GM19238 (cell line): ENCODE measurements at regions not wholly inside any gene's neighbourhood (a gene's known extent, or its start where the extent isn't known, plus 50 kb on each side); places are given as distances from the start of the nearest gene placed in this dataset.

Experiments used
- DNase-seq: peaks from one replicate; pipeline ENCODE4 v3.0.0; 2011; ENCODE audit warnings: low spot score; ENCODE audit not compliant: insufficient read length

DNA sequence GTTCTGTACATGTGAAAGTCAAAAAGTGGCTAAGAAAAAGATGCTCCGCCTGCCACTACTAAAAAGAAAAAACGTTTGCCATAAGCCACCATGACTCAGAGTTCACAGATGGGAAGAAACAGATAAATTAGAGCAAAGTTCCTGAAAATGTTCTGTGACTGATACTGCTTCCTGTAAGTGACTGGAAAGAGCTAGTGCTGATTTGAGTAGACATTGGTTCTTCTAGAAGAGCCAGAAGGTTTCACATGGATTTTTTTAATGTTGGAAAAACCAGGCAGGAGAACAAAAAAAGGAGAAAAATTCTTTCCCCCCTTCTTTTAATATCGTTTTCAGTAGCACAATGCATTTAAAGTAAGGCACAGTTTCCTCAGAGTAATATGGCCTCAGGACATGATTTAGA is 221.4 kb downstream of the HLX start:
- DNase-seq: no peak

DNA sequence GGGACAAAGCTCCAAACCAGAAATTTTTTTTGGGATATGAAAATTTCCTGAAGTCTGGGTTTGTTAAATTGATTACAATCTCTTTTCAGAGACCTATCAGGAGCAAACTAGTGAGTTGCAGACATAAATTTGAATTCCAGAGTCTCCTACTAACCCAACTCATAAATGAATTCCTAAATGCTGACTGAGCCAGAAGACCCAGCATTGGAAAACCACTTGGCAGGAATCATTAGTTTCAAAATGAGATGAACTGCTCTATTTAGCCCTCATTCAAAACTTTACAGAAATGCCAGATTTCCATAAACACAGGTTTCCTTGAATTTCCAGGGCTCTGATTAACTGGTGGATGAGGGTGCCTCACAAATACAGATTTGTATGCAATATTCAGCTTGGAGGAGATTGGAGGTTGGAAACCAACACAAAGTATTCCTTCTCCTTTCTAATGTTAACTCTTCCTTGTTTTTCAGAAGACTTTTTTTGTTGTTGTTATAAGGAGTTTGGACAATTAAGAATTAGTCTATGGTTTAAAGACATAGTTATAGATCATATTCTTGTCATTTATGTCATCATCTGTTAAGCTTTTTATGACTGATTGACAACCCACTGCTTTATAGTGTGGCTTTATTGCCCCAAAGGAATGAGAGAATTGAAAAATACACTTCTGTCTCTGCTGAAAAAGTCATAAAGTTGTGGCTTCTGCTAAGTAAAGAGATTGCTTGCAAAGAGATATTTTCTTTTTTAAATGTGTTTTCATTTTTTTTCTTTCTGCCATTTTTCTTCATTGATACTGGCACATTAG is 222.8 kb downstream of the HLX start:
- no peak for DNase-seq

DNA sequence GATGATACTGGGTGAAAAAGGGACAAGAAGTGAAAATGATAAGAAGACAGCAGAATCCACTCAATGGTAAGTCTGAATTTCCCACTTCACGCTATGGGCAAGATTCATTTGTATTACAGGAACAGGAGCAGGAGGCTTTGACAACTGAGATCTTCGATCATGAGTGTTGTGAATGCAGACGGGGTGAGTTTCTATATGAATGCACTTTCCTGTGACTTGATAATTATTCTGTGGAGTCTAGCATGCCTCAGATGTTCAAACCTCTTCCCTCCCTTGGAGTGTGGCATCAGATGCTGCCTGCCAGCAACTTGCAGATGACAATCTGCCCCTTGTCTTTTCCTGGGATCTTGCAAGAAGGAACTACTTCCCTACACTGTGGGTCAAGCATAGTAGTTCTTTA is 225.4 kb downstream of the HLX start:
- no peak for DNase-seq

DNA sequence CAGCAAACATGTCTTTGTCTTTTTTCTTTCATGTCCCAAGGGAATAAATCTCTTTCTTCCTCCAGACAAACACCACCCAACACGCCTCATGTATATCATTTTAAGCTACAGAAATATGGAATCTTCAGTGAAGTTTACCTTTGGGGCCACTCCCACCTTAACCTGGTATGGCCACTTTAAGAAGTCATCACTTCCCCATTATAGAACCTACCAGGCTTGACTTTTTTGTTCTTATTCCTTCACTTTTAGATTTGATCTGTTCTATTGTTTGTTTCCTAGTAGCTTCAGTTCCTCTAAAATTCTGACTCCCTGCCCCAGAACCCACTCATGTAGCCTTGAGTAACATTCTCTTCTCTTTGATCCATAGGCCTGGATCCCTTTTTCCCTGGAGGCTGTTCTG is 226.3 kb downstream of the HLX start:
- no peak for DNase-seq

DNA sequence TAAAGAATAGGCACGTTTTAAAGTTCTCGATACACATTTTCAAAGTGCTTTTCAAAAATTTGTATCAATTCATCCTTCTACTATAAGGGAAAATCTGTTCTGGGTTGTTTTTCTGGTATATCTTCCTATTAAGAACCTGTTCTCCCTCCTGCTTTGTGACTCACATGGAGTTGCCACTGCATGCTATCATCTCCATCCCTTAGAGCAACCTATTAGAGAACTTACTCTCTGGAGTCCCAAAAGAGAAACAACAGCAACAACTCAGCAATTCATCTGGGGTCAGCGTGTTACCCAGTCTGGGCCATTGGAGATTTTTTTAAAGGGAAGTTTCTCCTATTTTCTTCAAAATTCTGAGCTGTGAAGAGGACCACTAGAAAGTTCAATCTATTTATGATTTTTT is 227.4 kb downstream of the HLX start:
- no peak for DNase-seq

DNA sequence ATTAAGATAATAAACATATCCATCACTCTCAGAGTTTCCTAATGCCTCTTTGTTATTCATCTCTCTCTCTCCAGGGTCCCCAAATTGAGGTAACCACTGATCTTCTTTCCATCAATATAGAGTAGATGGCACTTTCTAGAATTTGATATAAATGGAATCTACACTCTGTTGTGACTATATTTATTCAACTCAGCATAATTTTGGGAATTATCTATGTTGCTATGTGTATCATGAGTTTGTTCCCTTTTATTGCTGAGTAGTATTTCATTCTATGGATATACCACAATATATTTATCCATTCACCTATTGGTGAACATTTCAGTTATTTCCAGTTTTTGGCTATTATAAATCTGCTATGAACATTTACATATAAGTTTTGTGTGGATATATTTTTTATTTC is 230.7 kb downstream of the HLX start:
- DNase-seq: no peak

DNA sequence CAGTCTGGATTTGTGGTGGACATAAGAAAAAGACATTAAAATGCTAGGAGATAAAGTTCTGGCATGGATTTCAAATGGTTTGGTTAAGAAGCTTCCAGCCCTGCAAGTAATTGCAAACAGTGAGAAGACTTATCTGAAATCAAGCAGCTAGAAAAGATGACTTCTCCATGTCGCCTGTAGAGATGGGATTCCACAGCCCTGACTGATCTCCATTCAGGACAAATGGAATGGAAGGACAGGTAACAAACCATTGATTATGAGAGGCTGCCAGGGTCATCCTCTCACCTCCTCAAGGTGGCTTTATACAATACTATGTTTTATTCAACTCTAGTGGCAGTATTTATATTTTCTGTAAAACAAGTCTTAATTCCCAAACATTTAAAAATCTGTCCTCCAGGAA is 237.9 kb downstream of the HLX start:
- no peak for DNase-seq

DNA sequence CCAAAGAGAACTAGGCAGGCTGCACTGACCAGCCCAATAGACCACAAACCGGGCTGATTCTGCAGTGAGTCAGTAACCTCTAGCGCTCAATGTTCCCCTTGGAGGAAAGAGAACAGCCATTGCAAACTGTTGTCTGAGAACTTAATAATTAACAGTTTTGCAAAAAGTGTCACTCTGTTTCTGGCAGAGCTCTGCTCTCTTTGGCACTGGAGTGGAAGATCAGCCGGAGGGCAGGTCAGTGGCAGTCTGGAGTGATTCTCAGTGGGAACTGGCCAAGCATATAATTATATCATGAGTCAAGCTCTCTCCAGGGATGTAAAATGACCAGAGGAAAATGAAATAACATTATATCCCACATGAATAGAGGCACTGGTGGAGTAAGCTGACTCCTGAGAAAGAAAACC is 238.3 kb downstream of the HLX start:
- no peak for DNase-seq

DNA sequence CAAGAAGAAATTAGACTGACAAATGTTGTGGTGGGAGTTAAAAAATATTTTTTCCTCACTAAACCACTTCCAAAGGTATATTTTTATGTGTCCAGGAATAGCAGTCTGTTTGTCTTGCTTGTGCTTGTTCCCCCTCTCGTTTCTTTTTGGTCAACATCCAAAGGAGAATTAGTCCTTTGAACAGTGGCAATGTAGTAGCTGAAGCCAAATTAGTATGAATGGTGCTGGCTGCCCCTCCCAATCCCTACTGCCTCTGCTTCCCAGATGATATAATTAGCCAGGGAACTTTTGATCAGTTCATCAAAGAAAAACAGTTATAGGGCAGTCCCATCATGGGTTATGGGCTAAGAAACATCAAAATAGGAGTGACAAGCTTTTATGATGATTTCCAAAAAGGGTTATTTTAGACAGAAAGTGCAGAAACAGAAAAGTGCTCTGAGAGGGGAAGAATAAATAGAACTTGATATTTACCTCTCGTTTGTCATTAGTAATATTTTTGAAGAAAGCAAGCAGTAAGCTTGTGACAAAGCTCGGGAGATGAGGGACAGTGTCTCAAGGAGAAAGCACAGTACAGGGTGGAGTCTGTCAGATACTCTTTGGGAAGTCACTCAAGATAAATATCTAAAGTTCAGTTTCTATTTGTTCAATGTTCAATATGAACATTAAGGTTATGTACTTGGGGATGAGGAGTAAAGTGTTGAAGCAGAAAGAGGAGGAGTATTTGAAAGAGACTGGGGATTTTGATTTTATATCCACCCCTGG is 239.1 kb downstream of the HLX start:
- no peak for DNase-seq

DNA sequence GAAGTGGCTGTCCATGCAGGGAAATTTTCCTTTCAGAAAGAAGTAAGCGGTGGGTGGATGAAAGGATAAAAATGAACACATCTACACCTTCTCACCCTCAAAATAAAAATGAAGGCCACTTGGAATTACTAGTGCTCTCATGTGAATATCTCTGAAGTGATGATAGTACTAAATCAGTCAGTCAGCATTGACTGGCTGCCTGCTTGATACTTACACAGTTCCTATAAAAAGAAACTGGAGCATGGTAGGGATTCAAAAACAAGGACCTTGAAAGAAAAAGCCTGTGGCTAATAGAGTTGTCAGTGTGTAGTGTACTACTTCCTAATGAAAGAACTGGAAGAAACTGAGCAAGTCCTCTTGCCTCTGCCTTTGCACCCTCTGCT is 239.7 kb downstream of the HLX start:
- no peak for DNase-seq

DNA sequence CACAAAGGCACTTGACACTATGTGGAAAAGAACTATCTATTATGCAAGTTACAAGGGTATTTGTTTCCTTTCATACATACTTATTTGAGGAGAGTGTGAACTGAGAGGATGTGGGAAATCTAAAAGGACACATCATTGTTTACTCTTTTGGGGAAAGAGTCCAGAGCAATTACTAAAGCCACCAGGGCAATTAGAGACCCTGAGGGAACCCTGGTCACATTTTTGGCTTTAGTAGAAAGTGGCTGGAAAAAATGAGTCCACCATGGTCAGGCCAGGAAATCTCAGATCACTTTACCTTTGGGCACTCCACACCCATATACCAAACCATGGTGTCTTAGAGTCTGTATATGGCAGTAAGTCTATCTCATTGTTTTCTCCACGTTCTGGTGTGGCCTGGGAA is 243.3 kb downstream of the HLX start:
- DNase-seq: no peak

DNA sequence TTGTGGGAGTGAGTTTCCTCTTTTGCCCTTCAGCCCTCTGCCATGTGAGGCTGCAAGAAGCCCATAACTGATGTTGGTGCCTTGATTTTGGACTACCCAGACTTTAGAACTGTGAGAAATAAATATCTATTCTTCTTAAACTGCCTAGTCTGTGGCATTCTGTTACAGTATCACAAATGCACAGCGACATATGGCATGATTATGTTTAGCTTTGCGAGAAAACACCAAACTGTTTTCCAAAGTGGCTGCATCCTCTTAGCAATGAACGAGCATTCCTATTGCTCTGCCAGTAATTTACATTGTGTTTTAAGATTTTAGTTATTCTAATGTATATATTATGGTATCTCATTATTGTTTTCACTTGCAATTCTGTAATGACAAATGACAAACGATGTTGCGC is 246.7 kb downstream of the HLX start:
- DNase-seq: no peak

DNA sequence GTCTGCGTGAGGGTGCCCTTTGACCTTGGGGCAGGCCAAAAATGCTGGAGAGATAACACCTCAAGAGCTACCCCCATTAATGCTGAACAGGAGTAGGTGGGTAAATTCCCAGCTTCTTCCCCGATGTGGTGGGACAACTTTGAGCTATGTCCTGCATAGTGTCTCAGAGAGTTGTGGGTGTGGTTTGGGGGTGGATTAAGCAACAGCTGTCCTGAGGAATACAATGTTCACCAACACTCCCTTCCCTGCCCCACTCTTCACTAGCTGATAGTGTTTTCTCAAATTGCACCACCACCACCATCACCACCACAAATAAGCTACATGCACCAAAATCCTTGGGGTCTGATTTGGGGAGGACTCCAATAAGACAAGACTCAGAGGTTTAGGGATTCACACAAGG is 258.4 kb downstream of the HLX start:
- DNase-seq: no peak

DNA sequence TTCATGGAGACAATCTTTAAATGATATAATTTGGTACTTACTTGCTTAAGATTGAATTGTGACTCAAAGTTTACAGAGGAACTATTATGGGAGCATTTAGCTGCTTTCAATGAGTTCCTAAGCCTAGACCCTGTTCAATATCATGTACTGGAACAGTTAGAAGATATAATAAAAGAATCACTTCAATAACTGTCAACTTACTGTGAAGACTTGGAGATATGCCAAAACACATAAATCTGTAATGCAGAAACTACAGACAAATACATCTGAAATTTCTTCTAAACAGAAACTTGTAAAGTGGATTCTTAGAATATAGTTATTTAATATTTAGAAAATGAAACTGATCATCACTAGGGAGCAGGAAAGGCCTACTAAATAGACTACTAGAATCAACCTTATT is 259.3 kb downstream of the HLX start:
- no peak for DNase-seq

DNA sequence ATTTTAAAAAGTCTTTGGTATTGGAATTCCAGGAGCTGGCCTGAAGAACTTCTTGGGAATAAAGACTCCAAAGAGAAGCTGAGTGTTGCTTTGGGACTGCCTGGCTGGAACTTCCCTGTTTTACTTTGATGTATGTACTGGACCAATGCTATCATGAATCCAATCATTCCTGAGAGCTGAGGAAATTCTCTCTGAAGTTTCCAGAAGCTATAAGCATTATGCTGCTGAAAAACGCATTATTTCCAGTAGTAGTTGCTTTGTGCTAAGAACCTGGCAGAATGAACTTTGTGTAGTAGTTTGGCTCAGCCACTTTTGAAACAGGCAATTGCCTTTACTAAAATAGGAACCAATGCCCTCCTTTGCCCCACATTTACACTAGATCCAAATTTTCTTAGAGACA is 260.7 kb downstream of the HLX start:
- no peak for DNase-seq

DNA sequence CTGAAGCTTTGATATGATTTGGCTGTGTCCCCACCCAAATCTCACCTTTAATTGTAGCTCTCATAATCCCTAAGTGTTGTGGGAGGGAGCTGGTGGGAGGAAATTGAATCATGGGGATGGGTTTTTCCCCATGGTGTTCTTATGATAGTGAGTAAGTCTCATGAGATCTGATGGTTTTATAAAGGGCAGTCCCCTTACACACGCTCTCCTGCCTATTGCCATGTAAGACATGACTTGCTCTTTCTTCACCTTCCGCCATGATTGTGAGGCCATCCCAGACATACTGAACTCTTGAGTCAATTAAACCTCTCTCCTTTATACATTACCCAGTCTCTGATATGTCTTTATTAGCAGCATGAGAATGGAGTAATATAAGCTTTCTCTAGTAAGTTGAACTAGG is 261.9 kb downstream of the HLX start:
- no peak for DNase-seq

DNA sequence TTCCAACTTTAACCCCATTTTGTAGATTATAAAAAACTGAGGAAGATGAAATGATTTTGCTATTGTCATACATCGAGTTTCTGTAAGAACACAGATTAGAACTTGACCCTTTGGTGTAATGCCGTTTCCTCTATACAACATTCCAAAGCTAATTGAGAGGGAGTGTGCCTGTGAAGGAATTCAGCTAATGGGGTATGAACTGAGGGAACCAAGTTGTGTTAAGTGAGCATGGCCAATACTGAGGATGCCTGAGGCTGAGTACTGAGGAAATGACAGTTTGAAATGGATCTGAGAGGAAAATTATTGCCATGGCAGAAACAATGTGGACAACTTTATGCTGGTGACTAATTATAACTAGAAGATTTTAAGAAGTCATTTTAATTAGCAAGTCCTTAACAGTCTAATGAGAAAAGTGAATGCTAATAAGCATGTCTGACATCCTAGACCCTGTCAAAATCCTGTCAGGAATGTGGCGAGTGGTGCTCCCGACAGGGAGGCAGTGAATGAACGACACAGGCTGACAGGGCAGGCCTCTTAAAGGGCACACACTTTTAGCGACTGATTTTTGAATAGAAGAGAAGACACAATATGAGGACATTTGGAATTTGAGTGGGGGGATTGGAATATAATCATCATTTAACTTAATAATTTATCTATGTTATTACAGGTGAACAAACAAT is 262.5 kb downstream of the HLX start:
- no peak for DNase-seq

DNA sequence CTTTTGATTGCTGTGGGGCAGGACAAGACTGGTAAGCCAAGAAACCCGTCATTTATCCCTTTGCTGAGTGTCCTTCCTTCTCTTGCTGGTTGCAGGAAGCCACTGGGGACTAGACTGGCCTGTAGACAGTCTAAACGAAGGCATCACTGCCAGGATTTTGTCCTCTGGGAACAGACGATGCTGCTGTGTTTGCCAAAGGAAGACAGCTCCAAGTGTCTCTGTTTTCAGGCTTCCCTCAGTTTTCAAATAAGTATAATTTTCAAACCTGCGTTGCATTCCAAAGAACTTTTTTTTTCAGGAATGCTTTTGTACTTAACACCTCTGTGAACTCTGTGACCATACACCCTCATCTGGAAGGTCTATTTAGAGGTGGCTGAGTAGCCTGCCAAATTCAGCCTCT is 269.4 kb downstream of the HLX start:
- DNase-seq: no peak

DNA sequence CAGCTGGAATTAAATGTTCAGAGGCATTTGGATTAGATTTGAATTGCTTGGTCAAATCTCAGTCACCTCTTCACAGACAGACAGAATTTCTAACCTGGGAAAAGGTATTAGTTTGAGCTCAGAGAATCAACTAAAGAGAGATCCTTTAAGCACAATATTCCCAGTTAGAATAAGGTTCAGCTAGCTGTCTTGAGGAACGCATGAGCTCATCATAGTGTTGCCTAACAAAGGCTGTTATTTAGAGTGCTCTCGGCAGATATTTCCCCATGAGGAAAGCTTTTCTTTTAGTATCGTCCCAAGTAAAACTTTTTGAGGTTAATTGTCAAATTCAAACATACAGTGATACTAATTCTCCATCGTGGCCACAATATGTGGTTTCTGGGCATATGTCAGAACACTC is 269.9 kb downstream of the HLX start:
- DNase-seq: no peak

DNA sequence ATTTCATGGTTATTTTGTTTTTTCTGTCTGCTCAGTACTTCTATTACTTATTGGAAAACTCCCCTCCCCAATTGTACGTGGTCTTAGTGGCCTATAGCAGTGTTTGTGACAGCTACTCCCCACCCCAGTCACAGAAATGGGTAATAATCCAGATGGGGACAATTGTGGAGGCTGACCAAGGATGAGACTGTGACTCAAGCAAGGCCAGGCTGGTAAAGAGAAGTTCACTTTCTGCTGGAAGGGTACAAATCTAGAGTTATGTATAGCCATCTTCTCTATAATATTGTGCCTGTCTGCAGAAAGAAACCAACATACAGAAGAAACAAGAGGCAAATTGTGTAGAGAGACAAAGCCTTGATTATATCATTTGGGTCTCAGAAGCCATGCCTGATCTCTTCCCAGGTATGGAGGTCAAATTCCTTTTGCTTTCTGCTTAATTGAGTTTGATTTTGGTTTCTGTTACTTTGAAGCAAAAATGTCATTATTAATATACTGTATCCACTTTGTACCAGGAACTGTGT is 270.4 kb downstream of the HLX start:
- no peak for DNase-seq

DNA sequence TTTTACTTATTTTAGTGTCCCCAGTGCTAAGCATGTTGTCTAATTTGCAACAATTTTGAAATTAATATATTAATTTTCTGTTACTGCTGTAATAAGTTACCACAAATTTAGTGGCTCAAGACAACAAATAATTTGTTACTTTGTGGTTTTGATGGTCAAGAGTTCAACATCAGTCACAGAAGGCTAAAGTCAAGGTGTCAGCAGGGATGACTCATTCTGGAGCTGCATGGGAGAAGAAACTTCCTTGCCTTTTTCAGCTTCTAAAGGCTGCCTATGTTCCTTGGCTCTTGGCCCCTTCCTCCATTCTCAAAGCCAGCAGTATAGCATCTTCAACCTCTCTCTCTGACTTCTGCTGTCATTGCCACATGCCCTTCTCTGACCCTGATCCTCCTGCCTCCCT is 271.8 kb downstream of the HLX start:
- no peak for DNase-seq

DNA sequence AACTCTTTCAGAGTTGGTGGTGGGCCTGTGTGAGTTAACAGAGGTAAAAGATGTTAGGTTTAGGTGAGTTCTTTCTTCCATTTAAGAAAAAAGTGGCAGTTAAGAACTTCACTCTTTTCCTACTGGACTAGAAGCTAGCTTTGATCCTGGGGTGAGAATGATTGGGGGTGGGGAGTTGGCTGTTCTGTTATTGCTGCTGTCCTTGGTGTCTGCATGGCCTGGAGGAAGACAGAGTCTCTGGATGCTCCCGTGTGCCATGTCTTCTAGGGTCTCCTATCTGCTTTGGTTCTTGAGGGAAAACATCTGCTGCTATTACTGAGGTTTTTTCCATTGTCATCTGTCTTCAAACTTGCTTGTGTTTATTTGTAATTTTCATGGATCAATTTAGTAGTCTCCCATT is 275.7 kb downstream of the HLX start:
- DNase-seq: no peak
